Psoas muscle (tissue), 7 donors: ENCODE measurements at regions not wholly inside any gene's neighbourhood (a gene's known extent, or its start where the extent isn't known, plus 50 kb on each side); places are given as distances from the start of the nearest gene placed in this dataset.
"Not testable (repeated sequence)": the region's sequence is repeated elsewhere in the genome, so short reads cannot be mapped to it uniquely, and the experiment has no call there.

Experiments
- ATAC-seq, 4 donors: fragments of 200-7000 bp; cut with Tn5 transposase; one replicate each; pipeline ENCODE4 v1.9.1; 2020; ENCODE audit warnings: moderate library complexity in 3 of 4, mild to moderate bottlenecking in 2 of 4
- DNase-seq, 2 donors: peaks; one replicate each; pipeline ENCODE4 v3.0.0-alpha.2; 2020
- H3K27ac ChIP-seq: fragments of 200-600 bp; one replicate; pipeline ENCODE4 v1.8.0; 2022
- H3K27me3 ChIP-seq, 3 donors: fragments of 200-600 bp in 1 of 3; one replicate each; pipeline versions ENCODE4 v1.6.1 to v1.8.0; 2013 to 2022; ENCODE audit warnings: low read length in 2 of 3, mild to moderate bottlenecking in 2 of 3, moderate library complexity in 1 of 3; ENCODE audit not compliant: insufficient read depth in 3 of 3
- H3K36me3 ChIP-seq, 2 donors: fragments of 200-600 bp in 1 of 2; one replicate each; pipeline versions ENCODE4 v1.6.1 to v1.8.0; 2013 to 2022; ENCODE audit warnings: low read depth in 1 of 2, mild to moderate bottlenecking in 1 of 2, moderate library complexity in 1 of 2; ENCODE audit not compliant: insufficient read depth in 1 of 2
- H3K4me1 ChIP-seq: fragments of 200-600 bp; one replicate; pipeline ENCODE4 v1.8.0; 2022
- H3K4me3 ChIP-seq: fragments of 200-600 bp; one replicate; pipeline ENCODE4 v1.8.0; 2022; ENCODE audit warnings: mild to moderate bottlenecking
- H3K9me3 ChIP-seq: fragments of 200-600 bp; one replicate; pipeline ENCODE4 v1.8.0; 2022
- WGBS, 3 donors: extraction: QIAGEN DNeasy Blood & Tissue Kit; methylation state at CpG; one replicate each; pipeline versions ENCODE4 v1.1.6 to v1.1.7; 2013; 5-methylcytosine and 5-hydroxymethylcytosine counted together
- intact Hi-C, 2 donors: fragments of 100-400 bp; cut with DNase I; formaldehyde crosslinking; loops; one replicate each; pipeline versions ENCODE4 v1.11.0 to v1.14.2; 2022
- TF ChIP-seq, protein P1 (sequence below): fragments of 200-600 bp; IDR thresholded peaks from one replicate; pipeline ENCODE4 v1.8.0; 2022; ENCODE audit warnings: antibody characterized with exemption
- donor health status: healthy with polysubstance abuse.
- donor health status: DM: no; HTN: no; CAD: no; lungs with moderate emphysema.
- donor health status: Bipolar disorder and iron deficiency.
- donor health status: healthy.
- donor health status: DM: yes; HTN: yes; CAD: no.
- donor health status: DM: no; HTN: no; CAD: no.
- donor health status: DM: yes; HTN: yes; CAD: no.

- no peak overlapping the region for H3K27ac ChIP-seq
- DNase-seq (no peak), ATAC-seq (no peak)
- no peaks in the 10 kb centered on the region for H3K27me3 ChIP-seq
- TF ChIP-seq, protein P1, sequence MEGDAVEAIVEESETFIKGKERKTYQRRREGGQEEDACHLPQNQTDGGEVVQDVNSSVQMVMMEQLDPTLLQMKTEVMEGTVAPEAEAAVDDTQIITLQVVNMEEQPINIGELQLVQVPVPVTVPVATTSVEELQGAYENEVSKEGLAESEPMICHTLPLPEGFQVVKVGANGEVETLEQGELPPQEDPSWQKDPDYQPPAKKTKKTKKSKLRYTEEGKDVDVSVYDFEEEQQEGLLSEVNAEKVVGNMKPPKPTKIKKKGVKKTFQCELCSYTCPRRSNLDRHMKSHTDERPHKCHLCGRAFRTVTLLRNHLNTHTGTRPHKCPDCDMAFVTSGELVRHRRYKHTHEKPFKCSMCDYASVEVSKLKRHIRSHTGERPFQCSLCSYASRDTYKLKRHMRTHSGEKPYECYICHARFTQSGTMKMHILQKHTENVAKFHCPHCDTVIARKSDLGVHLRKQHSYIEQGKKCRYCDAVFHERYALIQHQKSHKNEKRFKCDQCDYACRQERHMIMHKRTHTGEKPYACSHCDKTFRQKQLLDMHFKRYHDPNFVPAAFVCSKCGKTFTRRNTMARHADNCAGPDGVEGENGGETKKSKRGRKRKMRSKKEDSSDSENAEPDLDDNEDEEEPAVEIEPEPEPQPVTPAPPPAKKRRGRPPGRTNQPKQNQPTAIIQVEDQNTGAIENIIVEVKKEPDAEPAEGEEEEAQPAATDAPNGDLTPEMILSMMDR, result no peak
- H3K9me3 ChIP-seq, result no peaks in the 10 kb centered on the region
- intact Hi-C loops, result loop anchor here (5.0 kb wide), 1 partner anchor 431 kb away; no protein-coding TSS in a partner anchor
- no peaks in the 10 kb centered on the region for H3K4me1 ChIP-seq
- WGBS, 3 donors, result 91 to 95% (median 95%) methylated on average over 9 of the region's 9 CpGs
- H3K36me3 ChIP-seq, result no peaks in the 10 kb centered on the region
- no peak overlapping the region for H3K4me3 ChIP-seq
Observed at GRCh38 chr16:27641260-27641659, 91.3 kb downstream of the KATNIP start.

GRCh38 chr16:27641734-27642415 is 91.9 kb downstream of the KATNIP start:
- H3K27me3 ChIP-seq, H3K9me3 ChIP-seq, DNase-seq, H3K4me3 ChIP-seq, H3K4me1 ChIP-seq, ATAC-seq, H3K27ac ChIP-seq, H3K36me3 ChIP-seq: not testable (repeated sequence)
- intact Hi-C loops, result loop anchor here (5.0 kb wide), 1 partner anchor 430 kb away; no protein-coding TSS in a partner anchor
- 94 to 98% (median 98%) methylated on average over 10 of the region's 10 CpGs for WGBS, 3 donors

DNA sequence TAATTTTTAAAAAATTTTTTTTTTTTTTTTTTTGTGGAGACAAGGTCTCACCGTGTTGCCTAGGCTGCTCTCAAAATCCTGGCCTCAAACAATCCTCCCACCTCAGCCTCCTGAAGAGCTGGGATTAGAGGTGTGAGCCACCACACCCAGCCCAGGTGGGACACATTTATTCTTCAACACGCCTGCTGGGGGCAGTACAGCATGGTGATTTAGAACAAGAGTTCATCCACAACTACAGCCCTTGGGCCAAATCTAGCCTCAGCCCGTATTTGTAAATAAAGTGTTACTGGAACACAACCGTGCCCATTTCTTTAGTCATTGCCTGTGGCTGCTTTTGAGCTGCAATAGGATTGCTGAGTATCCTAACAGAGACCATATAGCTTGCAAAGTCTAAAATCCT is 92.8 kb downstream of the KATNIP start:
- no peak for DNase-seq
- H3K36me3 ChIP-seq, result no peaks in the 10 kb centered on the region
- ATAC-seq, result no peak
- TF ChIP-seq, protein P1, result peak; percentile 16
- no peak overlapping the region for H3K27ac ChIP-seq
- no peaks in the 10 kb centered on the region for H3K27me3 ChIP-seq
- H3K9me3 ChIP-seq, result no peaks in the 10 kb centered on the region
- intact Hi-C loops, result loop anchor here (5.0 kb wide), 1 partner anchor 430 kb away; no protein-coding TSS in a partner anchor
- H3K4me3 ChIP-seq, result no peak overlapping the region
- WGBS, 3 donors, result 73 to 86% (median 74%) methylated on average over 4 of the region's 4 CpGs
- no peaks in the 10 kb centered on the region for H3K4me1 ChIP-seq

DNA sequence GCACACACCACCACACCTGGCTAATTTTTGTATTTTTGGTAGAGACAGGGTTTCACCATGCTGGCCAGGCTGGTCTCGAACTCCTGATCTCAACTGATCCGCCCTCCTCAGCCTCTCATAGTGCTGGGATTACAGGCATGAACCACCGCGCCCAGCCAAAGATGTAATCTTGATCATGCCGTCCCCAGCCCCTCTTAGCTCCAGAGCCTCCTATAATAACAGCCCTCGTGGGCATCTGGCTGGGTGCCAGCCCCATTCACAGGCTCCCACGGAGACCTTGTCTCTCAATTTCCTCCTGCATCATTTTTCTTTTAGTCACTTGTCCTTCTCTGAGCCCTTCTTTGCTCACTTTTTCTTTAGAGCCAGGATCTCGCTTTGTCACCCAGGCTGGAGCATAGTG is 94.2 kb downstream of the KATNIP start:
- no peak for ATAC-seq

DNA sequence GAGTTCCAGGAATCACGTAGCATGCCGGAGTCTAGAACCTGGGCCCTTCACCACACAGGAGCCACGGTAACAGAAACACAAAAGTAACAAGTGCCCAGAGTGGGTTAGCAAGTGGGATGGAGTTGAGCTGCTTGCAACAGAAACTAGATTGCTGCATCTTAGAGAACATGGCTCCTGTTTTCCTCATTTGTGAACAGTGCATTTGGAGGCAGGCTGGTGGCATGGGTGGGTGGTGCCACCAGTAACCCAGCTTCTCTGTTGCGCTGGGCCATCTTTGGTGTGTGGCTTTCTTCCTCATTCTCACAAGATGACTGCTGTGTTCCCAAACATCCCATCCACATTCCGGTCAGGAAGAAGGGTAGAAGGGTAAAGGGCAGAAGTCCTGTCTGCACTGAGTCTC is 95.5 kb downstream of the KATNIP start:
- DNase-seq, result no peak
- Histone ChIP-seq H3K27ac (no peak overlapping the region), H3K4me3 (no peak overlapping the region), H3K36me3 (no peaks in the 10 kb centered on the region), H3K9me3 (no peaks in the 10 kb centered on the region), H3K27me3 (no peaks in the 10 kb centered on the region), H3K4me1 (peaks cover 4% of the 10 kb centered on the region)
- ATAC-seq, result no peak
- intact Hi-C loops, result no loop called here
- TF ChIP-seq, protein P1, result no peak
- WGBS, 3 donors, result 98 to 99% (median 99%) methylated on average over 5 of the region's 5 CpGs

More for the DNA sequence above, 94.2 kb downstream of the KATNIP start:
- TF ChIP-seq, protein P1, result no peak
- H3K4me1 ChIP-seq, result no peaks in the 10 kb centered on the region
- intact Hi-C loops, result loop anchor here (5.0 kb wide), 1 partner anchor 428 kb away; no protein-coding TSS in a partner anchor
- no peaks in the 10 kb centered on the region for H3K36me3 ChIP-seq
- DNase-seq, result no peak
- H3K9me3 ChIP-seq, result no peaks in the 10 kb centered on the region
- no peak overlapping the region for H3K27ac ChIP-seq
- WGBS, 3 donors, result 82 to 85% (median 84%) methylated on average over 8 of the region's 8 CpGs
- no peaks in the 10 kb centered on the region for H3K27me3 ChIP-seq
- H3K4me3 ChIP-seq, result no peak overlapping the region
